B cell (primary cell): ENCODE measurements at regions not wholly inside any gene's neighbourhood (a gene's known extent, or its start where the extent isn't known, plus 50 kb on each side); places are given as distances from the start of the nearest gene placed in this dataset.

Source experiments
- ATAC-seq: fragments of 200-7000 bp; cut with Tn5 transposase; one replicate; pipeline ENCODE4 v1.10.0; 2021; ENCODE audit warnings: low read depth, mild to moderate bottlenecking, moderate number of reproducible peaks, moderate library complexity
- CTCF ChIA-PET: fragments of 350-600 bp; sonication (Branson Sonifier 250); formaldehyde crosslinking; loops from one replicate; lab custom pipeline; 2021; ENCODE audit warnings: antibody characterized with exemption, inconsistent platforms; lab: Charles Lee
- POLR2A ChIA-PET: fragments of 350-600 bp; sonication (Branson Sonifier 250); formaldehyde crosslinking; loops from one replicate; lab custom pipeline; 2021; ENCODE audit warnings: antibody characterized with exemption; lab: Charles Lee
- DNase-seq: peaks from one replicate; pipeline ENCODE4 v3.0.0; 2013
- H2AFZ ChIP-seq: 2 replicates; pipeline ENCODE4 v1.6.1; 2012; ENCODE audit warnings: mild to moderate bottlenecking, low read depth, low read length; ENCODE audit not compliant: insufficient read depth, poor library complexity, severe bottlenecking
- H3K27ac ChIP-seq, 2 donors: 1 replicate in 1 of 2; 2 replicates in 1 of 2; pipeline ENCODE4 v1.5.1; 2012 to 2013; ENCODE audit warnings: low read length in 2 of 2, mild to moderate bottlenecking in 2 of 2, moderate library complexity in 1 of 2
- H3K27me3 ChIP-seq, 4 experiments: fragments of 200-600 bp in 1 of 4; sonication (generic) in 1 of 4; replicated peaks in 1 of 4; 1 replicate in 2 of 4; 2 replicates in 2 of 4; pipeline versions ENCODE4 v1.6.1 to v1.7.0; 2013 to 2016; ENCODE audit warnings: low read length in 3 of 4, mild to moderate bottlenecking in 2 of 4, mixed read lengths in 1 of 4, moderate library complexity in 1 of 4; ENCODE audit not compliant: insufficient read depth in 4 of 4, control insufficient read depth in 3 of 4; ENCODE audit errors: control extremely low read depth in 1 of 4
- H3K36me3 ChIP-seq, 2 experiments: replicated peaks in 1 of 2; 1 replicate in 1 of 2; 2 replicates in 1 of 2; pipeline versions ENCODE4 v1.6.1 to v1.7.1; 2013; ENCODE audit warnings: low read length in 1 of 2; ENCODE audit not compliant: insufficient read depth in 2 of 2, control insufficient read depth in 1 of 2; ENCODE audit errors: control extremely low read depth in 1 of 2, extremely low read depth in 1 of 2
- H3K4me1 ChIP-seq, 2 donors: fragments of 200-600 bp in 1 of 2; sonication (generic) in 1 of 2; 1 replicate in 1 of 2; 2 replicates in 1 of 2; pipeline versions ENCODE4 v1.5.1 to v1.6.1; 2013 to 2017; ENCODE audit warnings: low read length in 2 of 2; ENCODE audit not compliant: control insufficient read depth in 2 of 2, insufficient read depth in 2 of 2
- H3K4me2 ChIP-seq: replicated peaks from 2 replicates; pipeline ENCODE3; 2012; ENCODE audit warnings: mild to moderate bottlenecking, low read depth, low read length; ENCODE audit not compliant: poor library complexity, severe bottlenecking
- H3K4me3 ChIP-seq, 5 experiments: fragments of 200-600 bp in 1 of 5; sonication (generic) in 1 of 5; 1 replicate in 3 of 5; 2 replicates in 2 of 5; pipeline versions ENCODE4 v1.5.1 to v1.7.0; 2011 to 2016; ENCODE audit warnings: low read length in 4 of 5, mild to moderate bottlenecking in 4 of 5, low read depth in 2 of 5, control low read depth in 1 of 5, moderate library complexity in 1 of 5; ENCODE audit not compliant: insufficient read depth in 1 of 5; ENCODE audit errors: control extremely low read depth in 1 of 5, extremely low read depth in 1 of 5
- H3K79me2 ChIP-seq: fragments of 200-600 bp; sonication (generic); one replicate; pipeline ENCODE4 v1.6.0; 2016; ENCODE audit warnings: low read length; ENCODE audit not compliant: control insufficient read depth, insufficient read depth
- H3K9ac ChIP-seq: fragments of 200-600 bp; sonication (generic); 2 replicates; pipeline ENCODE4 v1.6.1; 2017; ENCODE audit warnings: mild to moderate bottlenecking, low read length, moderate library complexity
- H3K9me3 ChIP-seq, 3 donors: one replicate each; pipeline versions ENCODE4 v1.6.1 to v1.7.1; 2013; ENCODE audit warnings: low read length in 2 of 3; ENCODE audit not compliant: control insufficient read depth in 2 of 3, insufficient read depth in 1 of 3; ENCODE audit errors: control extremely low read depth in 1 of 3
- H4K20me1 ChIP-seq: 2 replicates; pipeline ENCODE4 v1.6.0; 2012; ENCODE audit warnings: mild to moderate bottlenecking, low read length; ENCODE audit not compliant: insufficient read depth, control insufficient read depth, poor library complexity, severe bottlenecking
- H3K27ac Mint-ChIP-seq: one replicate; pipeline ENCODE4 v1.8.0; 2021; ENCODE audit warnings: mixed read lengths
- H3K27me3 Mint-ChIP-seq: one replicate; pipeline ENCODE4 v1.8.0; 2021; ENCODE audit warnings: mixed read lengths
- H3K4me1 Mint-ChIP-seq: one replicate; pipeline ENCODE4 v1.8.0; 2021; ENCODE audit warnings: mixed read lengths
- H3K4me3 Mint-ChIP-seq: one replicate; pipeline ENCODE4 v1.8.0; 2021; ENCODE audit warnings: mixed read lengths
- H3K9me3 Mint-ChIP-seq: one replicate; pipeline ENCODE4 v1.8.0; 2022; ENCODE audit warnings: mixed read lengths; ENCODE audit not compliant: insufficient read depth
- EZH2 ChIP-seq: IDR thresholded peaks from 2 replicates; pipeline ENCODE4 v1.6.1; 2012; ENCODE audit warnings: borderline replicate concordance, low read depth, mild to moderate bottlenecking, moderate library complexity, low read length; ENCODE audit not compliant: insufficient read depth, poor library complexity, severe bottlenecking
- WGBS: methylation state at CpG from one replicate; pipeline ENCODE4 v1.1.5; 2013; ENCODE audit warnings: missing lambda C conversion rate; ENCODE audit not compliant: insufficient coverage; 5-methylcytosine and 5-hydroxymethylcytosine counted together
- intact Hi-C: fragments of 100-400 bp; cut with micrococcal nuclease; formaldehyde crosslinking; loops from one replicate; pipeline ENCODE4 v1.10.0; 2022
- TF ChIP-seq, protein P1 (sequence below): fragments of 200-600 bp; IDR thresholded peaks from one replicate; pipeline ENCODE4 v1.8.0; 2022; ENCODE audit warnings: antibody characterized with exemption, mild to moderate bottlenecking

DNA sequence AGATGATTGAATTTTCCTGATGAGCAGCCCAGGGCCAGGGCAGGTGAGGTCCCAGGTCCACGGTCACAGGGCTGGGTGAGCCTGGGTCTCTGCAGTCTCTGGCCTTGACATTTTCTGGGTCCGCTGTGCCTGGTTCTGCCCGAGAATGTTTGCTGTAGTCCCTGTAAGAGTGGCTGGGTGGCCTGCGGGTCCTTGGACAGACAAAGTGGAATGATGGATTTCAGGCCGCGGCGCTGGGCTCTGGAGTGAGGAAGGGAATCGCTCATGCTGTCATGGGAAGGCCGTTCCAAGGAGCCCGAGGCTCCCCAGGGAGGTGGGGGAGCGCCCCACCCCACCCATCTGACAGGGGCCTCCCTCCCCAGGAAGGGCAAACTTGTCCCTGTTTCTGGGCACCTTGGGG is 153.5 kb upstream of the CIBAR2 start:
- Histone ChIP-seq H3K27ac (no peak overlapping the region), H2AFZ (no peak overlapping the region), H3K9ac (no peak overlapping the region), H4K20me1 (no peaks in the 10 kb centered on the region), H3K4me3 (no peak overlapping the region), H3K4me1 (peaks cover 20 to 23% of the 10 kb centered on the region in 2 donors), H3K79me2 (no peaks in the 10 kb centered on the region), H3K36me3 (no peaks in the 10 kb centered on the region), H3K9me3 (no peaks in the 10 kb centered on the region), H3K27me3 (peaks cover 0 to 15% (median 5%) of the 10 kb centered on the region in 4 experiments), H3K4me2 (no peak overlapping the region)
- CTCF ChIA-PET, result interaction anchor here (1.6 to 1.7 kb wide), 2 partner anchors 13 to 20 kb away, joined by 4 to 5 read pairs; no protein-coding TSS in a partner anchor
- H3K9me3 Mint-ChIP-seq, result no peaks in the 10 kb centered on the region
- peaks cover 18% of the 10 kb centered on the region for H3K4me1 Mint-ChIP-seq
- intact Hi-C loops, result no loop called here
- no peak overlapping the region for H3K27ac Mint-ChIP-seq
- DNase-seq, result no peak
- no peak overlapping the region for H3K4me3 Mint-ChIP-seq
- ATAC-seq, result no peak
- H3K27me3 Mint-ChIP-seq, result peaks cover 26% of the 10 kb centered on the region
- TF ChIP-seq, protein P1, sequence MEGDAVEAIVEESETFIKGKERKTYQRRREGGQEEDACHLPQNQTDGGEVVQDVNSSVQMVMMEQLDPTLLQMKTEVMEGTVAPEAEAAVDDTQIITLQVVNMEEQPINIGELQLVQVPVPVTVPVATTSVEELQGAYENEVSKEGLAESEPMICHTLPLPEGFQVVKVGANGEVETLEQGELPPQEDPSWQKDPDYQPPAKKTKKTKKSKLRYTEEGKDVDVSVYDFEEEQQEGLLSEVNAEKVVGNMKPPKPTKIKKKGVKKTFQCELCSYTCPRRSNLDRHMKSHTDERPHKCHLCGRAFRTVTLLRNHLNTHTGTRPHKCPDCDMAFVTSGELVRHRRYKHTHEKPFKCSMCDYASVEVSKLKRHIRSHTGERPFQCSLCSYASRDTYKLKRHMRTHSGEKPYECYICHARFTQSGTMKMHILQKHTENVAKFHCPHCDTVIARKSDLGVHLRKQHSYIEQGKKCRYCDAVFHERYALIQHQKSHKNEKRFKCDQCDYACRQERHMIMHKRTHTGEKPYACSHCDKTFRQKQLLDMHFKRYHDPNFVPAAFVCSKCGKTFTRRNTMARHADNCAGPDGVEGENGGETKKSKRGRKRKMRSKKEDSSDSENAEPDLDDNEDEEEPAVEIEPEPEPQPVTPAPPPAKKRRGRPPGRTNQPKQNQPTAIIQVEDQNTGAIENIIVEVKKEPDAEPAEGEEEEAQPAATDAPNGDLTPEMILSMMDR, result no peak
- no peak for TF ChIP-seq EZH2
- 98% methylated on average over 10 of the region's 11 CpGs for WGBS
- POLR2A ChIA-PET, result no interaction called here

DNA sequence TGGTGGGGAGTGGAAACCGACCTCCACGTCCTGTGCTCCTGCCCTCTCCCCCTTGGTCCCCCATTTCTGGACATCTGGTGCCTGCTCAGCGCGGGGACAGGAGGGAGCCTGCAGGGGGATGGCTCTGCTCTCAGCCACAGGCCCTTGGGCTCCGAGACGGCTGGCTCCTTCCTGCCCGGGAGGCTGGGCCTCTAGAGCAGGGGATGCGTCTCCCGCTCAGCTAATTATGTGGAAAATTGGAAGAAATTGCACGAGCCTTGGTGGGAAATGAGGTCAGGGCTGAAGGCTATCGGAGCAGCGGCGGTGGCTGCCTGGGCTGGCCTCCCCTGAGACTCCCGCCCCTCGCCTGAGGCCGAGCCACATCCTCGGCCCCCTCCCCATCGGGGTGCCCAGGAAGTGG is 154.6 kb upstream of the CIBAR2 start:
- no peak overlapping the region for H3K27ac Mint-ChIP-seq
- no peak for TF ChIP-seq EZH2
- TF ChIP-seq, protein P1, result no peak
- no peak overlapping the region for H3K9ac ChIP-seq

More for the DNA sequence above, 154.6 kb upstream of the CIBAR2 start:
- Histone ChIP-seq H3K27me3 (peaks cover 0 to 7% (median 2%) of the 10 kb centered on the region in 4 experiments), H3K4me2 (no peak overlapping the region), H3K9me3 (no peaks in the 10 kb centered on the region), H3K4me1 (peaks cover 10 to 12% of the 10 kb centered on the region in 2 donors), H2AFZ (no peak overlapping the region), H3K36me3 (no peaks in the 10 kb centered on the region), H4K20me1 (no peaks in the 10 kb centered on the region), H3K79me2 (no peaks in the 10 kb centered on the region), H3K27ac (no peak overlapping the region), H3K4me3 (no peak overlapping the region)
- CTCF ChIA-PET, result interaction anchor here (1.6 to 1.7 kb wide), 2 partner anchors 14 to 21 kb away, joined by 4 to 5 read pairs; no protein-coding TSS in a partner anchor
- DNase-seq, result no peak
- POLR2A ChIA-PET, result no interaction called here
- WGBS, result 94% methylated on average over 11 of the region's 18 CpGs
- ATAC-seq, result no peak
- Mint-ChIP-seq H3K4me1 (peaks cover 8% of the 10 kb centered on the region), H3K4me3 (no peak overlapping the region), H3K9me3 (no peaks in the 10 kb centered on the region), H3K27me3 (peaks cover 20% of the 10 kb centered on the region)
- intact Hi-C loops, result no loop called here
